Tibial nerve (tissue), 3 donors: ENCODE measurements at regions not wholly inside any gene's neighbourhood (a gene's known extent, or its start where the extent isn't known, plus 50 kb on each side); places are given as distances from the start of the nearest gene placed in this dataset.

Experiments used
- POLR2A ChIP-seq, 2 donors: fragments of 450-650 bp; IDR thresholded peaks; one replicate each; pipeline ENCODE4 v1.6.1; 2017; ENCODE audit warnings: antibody characterized with exemption in 2 of 2, mild to moderate bottlenecking in 2 of 2, moderate library complexity in 2 of 2
- TF ChIP-seq, protein P1 (sequence below), 5 experiments: fragments of 200-600 bp in 3 of 5; fragments of 450-650 bp in 2 of 5; sonication (generic) in 3 of 5; IDR thresholded peaks; one replicate each; pipeline ENCODE4 v1.5.1; 2016 to 2019; ENCODE audit warnings: antibody characterized with exemption in 5 of 5, mild to moderate bottlenecking in 3 of 5, moderate library complexity in 2 of 5

GRCh38 chr17:71004413-71004812, 835.1 kb downstream of the KCNJ2 start:
- TF ChIP-seq, protein P1, sequence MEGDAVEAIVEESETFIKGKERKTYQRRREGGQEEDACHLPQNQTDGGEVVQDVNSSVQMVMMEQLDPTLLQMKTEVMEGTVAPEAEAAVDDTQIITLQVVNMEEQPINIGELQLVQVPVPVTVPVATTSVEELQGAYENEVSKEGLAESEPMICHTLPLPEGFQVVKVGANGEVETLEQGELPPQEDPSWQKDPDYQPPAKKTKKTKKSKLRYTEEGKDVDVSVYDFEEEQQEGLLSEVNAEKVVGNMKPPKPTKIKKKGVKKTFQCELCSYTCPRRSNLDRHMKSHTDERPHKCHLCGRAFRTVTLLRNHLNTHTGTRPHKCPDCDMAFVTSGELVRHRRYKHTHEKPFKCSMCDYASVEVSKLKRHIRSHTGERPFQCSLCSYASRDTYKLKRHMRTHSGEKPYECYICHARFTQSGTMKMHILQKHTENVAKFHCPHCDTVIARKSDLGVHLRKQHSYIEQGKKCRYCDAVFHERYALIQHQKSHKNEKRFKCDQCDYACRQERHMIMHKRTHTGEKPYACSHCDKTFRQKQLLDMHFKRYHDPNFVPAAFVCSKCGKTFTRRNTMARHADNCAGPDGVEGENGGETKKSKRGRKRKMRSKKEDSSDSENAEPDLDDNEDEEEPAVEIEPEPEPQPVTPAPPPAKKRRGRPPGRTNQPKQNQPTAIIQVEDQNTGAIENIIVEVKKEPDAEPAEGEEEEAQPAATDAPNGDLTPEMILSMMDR (IDR thresholded peaks at IDR 0.05) = no peak
- TF ChIP-seq POLR2A (IDR thresholded peaks at IDR 0.05) = no peak
